ENCODE measurements at regions not wholly inside any gene's neighbourhood (a gene's known extent, or its start where the extent isn't known, plus 50 kb on each side); places are given as distances from the start of the nearest gene placed in this dataset.

DNA sequence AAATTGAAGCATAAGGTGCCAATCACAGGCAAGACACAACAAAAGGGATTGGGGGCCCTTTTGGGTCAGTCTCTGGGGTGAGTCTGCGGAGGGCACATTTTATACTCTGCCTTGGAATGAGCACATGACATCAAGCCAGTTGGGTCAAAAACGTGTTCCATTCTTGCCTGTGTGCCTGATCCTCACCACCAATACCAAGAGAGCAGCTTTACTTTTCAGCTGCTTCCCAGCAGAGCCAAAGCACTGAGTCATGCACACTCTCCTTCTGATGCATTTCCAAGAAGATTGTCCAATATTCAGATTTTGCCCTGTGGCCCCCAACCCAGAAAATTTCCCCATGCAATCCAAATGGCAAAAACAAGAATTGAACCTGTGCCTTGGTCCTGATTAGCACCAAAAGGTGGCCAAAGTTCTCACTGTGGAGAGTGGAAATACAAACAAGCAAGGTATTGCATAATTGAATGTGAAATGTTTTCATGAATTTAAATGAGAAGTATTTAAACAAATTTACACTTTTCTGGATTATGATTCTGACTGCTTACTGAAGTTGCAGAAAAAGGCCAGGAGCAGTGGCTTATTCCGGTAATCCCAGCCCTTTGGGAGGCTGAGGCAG, 217.8 kb upstream of the SOX9 start:
- DNase-seq = no peak

DNA sequence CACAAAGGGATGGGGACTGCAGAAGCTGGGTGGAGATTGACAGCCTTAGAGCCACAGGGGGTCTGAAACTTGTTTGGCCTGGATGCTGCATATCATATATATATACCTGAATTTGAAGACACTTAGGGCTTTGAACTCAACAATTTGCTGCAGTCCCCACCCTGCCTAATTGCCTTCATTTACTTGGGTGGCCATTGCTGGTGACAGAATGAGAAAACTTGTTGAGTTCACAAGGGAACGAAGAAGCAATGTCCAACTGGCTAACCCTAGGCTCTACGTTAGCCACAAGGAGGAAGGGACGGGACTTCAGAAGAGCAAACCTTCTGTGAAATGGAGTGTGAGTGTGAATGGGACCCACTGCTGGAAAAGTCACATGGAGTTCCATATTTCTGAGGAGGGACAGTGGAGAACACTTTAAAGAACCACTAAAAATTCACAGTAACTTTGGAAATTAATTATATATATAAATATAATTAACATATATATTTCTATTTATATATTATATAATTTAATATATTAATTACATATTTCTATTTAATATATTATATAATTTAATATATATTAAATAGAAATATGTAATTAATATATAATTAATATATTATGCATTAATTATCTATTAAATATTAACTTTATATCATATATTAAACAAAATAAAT, 215.3 kb upstream of the SOX9 start:
- no peak for DNase-seq

DNA sequence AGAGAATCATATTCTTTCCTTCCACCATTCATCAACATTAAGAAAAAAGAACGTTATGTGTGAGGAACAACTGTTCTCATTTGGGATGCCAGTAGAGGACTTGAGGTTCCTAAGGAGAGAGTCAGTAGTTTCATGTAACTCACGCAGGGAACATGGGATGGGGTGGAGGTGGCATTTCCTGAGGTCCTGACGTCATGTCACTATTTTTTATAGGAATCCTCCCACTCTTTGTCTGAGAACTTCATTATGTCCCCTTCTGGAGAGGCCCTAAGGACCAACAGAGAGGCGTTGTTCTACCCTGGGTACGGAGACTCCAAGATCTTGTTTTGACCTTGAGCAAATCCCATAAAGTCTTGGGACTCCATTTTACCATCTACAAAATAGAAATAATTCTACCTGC, 211.7 kb upstream of the SOX9 start:
- no peak for DNase-seq

DNA sequence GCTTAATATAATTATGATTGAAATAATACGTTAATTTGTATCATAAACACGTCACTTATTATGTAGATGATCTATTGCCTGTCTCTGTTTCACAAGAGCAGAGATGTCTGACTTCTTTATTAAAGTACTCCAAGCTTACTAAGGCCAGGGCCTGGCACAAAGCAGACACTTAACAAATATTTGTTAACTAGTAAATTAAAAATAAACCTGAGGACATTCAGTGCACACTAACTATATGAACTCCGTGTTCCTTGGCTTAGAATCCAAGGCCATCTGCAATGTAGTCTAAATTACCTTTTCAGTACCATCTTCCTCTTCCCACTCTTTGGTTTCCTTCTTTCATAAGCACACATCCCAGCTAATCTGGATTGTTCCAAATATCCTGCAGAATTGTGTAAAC, 210.8 kb upstream of the SOX9 start:
- DNase-seq = no peak

DNA sequence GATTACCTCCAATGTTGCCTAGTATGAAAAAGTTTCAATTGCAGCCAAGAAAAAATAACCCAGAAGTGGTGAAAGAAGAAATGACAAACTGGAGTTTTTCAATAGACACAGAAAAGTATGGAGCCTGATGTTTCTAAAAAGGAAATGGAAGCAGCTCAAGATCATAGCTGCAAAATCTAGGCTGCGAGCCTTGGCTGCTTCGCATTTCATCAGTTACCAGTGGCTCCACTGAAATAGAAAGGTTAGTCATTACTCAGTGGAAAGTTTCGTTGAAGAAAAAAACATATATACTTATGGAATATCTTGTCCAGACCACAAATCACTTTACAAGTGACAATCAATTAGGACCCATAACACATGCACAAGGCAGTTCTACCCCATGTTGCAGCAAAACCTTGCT, 206.8 kb upstream of the SOX9 start:
- DNase-seq = no peak

DNA sequence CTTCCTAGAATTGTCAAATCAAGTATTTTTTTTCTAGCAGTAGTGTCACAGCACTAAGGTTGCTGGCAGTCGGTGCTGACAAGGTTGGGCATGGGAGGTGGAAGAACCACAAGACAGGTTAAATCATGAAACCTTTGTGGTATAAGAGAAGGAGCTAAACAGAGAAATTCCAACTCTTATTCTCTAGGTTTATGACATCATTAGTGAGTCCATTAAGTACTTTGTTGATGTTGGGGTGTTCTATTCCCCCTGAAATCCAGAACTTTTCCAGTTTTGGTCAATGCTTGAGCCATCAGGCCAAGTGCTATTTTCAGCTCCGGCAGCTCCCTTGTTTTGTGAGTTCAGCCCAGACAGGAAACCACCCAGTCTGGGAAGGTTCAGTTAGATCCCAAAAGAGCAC, 206.0 kb upstream of the SOX9 start:
- DNase-seq = no peak

DNA sequence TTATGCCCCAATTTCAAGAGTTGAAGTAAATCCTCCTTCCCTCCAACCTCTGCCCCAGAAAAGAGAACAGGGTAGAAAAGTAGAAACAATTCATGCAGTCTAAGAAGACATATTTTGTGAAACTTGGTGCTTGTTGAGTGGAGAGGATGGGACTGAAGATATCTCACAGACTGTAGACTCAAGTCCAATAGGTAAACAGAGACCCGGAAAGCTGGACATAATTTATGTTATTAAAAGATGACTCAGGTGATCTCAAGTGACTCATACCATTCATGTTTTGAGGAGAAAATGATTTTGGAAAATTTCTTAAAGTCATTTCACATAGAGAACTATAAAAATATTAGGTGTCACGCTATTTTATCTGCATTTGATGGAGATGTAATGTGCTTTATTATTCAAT, 203.1 kb upstream of the SOX9 start:
- no peak for DNase-seq

DNA sequence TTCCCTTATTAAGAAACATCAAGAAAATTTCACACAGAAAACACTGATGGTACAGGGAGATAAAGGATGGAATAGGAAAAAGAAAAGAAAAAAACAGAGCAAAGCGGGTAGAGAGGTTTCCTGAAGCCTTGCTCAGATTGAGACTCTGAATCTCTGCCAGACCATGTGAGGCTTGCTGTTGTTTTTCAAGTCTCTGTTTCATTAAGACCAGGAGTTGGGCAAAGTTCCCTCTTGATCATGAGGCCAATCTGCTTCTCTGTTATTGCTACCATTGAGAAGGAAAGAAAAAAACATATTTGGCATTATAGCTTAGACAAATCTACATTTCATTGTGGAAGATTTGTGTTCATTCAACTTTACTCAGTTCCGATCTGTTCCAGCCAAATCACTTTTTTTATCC, 201.6 kb upstream of the SOX9 start:
- DNase-seq = peak in 1 of 2 donors; percentile 2

DNA sequence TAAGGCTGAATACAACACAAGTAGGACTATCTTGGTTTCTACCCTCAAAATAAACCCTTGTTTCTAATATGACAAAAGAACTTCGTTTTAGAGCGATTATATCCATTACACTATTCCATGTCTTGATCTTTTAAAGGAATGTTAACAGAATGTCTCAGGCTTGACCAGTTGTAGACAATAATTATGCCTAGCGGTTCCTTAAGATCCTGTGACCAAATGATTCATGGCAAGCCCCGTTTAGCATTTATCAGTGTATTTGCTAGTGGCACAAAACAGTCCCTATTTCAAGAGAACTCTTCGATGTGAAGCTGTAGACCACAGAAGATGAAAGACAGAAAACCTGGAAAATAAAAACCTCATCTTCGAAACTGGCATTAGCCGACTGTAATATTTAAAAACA, 200.9 kb upstream of the SOX9 start:
- DNase-seq = no peak

DNA sequence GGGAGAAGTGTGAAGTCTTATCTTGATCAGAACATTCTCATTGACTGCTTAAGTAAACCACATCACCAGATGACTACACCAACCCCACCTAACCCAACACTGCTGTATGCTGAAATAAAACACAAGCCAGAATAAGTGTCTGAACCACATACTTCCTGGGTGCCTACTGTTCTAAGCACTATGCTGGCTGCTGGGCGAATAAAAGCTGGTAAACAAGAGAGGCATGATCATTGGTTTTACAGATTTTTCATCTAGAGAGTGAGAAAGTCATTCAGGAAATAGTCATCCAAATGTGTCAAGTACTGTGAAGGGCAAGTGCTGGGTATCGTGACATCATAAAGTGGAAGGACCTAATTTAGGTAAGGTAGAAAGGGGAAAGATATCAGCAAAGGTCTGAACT, 199.0 kb upstream of the SOX9 start:
- DNase-seq = no peak

DNA sequence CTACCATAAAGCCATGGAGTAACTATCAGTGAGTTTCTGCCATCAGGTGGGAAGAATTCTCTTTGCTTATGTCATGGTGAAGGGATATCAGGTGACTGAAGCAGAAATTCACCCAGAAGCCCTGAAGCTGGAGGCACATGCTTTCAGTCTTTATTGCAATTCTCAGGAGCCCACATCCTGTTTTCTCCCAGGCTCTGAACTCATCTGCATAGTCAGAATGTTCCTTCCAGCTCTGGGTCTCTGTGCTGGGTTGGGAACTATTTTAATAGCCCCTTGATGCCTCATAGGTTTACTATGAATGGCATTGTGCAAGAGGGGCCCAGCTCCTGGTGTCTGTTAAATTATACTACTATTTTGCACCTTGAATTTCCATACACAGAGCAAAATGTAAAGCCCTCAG, 198.4 kb upstream of the SOX9 start:
- DNase-seq = no peak

DNA sequence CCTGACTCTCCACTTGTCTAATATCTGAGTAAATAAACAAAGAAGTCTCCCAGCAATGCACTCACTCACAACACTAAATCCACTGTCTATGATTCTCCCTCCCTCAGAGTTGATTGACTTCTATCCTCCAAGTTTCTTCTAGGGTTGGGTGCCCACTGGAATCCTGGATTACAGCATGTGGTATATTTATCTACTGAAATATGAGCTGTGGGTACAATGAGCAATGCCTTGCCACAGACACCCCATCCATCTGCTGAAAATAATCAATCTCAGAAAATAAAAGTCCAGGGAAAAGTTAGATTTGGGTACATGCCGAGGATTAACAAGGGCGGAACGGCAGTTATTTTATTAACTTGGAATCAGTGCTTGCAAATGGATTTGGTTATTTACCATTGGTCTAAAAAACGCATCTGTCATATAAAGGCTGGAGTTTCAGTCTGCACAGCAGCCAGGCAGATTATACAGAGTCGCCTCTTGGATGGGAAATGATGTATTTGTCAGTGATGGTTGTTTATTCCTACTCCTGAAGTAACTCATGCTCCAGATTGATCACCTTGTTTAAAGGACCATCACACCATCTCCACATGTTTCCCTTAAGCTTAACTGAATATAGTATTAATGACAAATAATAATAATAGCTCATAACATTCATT, 193.9 kb upstream of the SOX9 start:
- DNase-seq = no peak

DNA sequence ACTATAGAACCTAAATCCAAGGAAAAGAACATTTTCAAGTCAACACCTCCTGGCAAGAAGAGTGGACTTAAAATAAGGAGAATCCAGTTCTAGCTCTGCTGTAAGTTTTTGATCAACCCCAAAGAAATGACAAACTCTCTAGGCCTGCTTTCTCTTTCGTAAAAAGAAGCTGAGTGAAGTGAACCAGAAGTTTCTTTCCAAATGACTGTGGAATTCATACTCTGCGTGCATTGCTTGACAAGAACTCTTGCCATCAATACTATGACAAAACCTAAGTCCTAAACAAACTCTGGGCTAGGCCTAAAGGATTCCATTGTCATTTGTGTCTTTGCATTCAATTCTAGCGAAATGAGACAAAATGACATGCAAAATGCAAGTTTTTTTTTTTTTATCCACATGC, 187.5 kb upstream of the SOX9 start:
- no peak for DNase-seq

DNA sequence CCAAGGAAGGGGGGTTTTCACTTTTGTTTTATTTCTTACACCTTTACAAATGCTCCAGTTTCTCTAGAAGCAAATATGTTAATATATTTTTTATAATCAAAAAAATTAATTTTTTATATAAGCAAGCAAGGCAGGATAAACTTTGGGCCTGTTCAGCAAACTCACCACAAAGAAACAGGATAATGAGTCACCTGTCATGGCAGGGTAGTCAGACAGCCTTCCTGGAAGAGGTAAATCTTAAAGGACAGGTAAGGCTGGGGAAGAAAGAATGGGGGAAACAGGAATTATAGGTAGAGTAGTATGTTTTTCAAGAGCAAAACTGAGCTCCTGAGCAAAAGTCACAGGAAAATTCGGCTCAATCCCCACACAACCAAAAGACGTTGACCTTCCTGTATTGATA, 186.3 kb upstream of the SOX9 start:
- no peak for DNase-seq

DNA sequence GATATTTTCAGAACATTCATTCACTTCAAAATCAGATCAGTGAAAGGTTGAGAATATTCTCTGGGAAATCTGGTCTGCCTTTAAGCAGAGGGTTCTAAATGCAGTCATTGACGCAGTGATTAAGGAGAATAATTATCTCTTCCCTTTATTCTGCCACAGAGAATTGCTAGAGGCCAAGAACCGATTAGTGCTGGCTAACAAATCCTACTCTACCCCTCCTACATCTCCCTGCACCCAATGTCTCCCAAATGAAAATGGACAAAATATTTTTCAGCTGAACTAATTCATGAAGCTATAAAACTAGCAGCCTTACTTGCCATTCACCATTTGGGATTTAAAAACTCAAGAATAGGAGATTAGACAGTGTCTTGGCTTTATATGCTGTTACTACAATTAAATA, 185.5 kb upstream of the SOX9 start:
- DNase-seq = no peak

DNA sequence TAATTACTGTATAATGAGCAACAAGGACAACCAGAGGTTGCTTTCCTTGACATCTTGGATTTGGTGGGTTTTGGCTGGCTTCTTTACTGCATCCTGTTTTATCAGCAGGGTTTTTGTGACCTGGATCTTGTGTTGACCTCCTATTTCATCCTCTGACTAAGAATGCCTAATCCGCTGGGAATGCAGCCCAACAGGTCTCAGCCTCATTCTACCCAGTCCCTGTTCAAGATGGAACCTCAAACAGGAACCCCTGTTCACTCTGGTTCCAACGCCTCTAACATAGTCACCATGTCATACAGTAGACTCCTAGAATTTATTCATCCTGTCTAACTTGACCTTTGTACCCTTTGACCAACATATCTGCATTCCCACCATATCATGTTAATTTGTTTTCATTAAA, 183.8 kb upstream of the SOX9 start:
- DNase-seq = no peak

DNA sequence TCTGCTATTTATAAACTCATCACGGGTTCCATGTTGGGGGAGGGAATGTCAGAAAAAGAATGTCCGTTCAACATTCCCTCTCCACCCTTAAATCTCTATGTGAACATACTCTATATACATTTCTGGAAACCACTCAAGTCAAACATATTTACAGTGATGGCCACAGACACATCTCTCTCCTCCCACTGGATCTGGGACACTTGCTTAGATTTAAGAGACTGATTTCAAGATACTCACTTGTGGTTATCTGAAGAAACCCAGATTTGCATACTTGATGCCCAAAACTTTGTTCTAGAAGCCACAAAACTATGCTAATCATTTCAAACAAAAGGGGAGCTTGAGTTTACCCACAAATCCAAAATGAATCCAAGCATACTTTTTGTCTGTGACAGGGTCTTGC, 182.9 kb upstream of the SOX9 start:
- no peak for DNase-seq

DNA sequence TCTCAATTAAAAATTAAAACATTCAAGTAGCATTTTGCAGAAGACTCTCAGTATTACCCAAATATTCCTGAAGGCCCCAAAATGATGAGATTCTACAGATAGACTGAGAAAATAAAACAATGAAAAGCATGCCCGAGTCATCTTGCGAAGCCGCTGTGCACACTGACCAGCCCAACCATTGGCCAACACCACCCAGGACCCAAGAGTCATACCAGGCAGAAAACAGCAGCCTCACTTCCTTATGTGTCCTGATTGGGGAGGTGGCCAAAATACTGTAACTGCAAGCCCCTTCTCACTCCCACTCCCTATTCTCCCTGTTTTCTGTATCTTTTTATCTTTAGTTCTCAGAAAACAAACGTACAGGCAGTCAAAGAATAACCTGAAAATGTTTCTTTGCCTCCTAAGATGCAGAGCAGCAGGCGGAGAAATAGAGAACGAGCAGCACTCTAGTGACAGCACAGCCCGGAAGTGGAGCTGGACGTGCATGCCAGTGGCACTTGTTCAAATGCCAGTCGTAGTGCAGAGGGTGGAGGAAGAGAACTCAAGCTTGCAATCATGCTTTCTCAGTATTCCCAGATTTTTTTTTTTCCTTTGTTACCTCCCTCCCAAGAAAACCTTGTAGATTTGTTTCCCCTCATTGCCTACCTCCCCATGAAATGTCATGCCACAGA, 182.3 kb upstream of the SOX9 start:
- DNase-seq = peak in 1 of 2 donors; percentile 4

DNA sequence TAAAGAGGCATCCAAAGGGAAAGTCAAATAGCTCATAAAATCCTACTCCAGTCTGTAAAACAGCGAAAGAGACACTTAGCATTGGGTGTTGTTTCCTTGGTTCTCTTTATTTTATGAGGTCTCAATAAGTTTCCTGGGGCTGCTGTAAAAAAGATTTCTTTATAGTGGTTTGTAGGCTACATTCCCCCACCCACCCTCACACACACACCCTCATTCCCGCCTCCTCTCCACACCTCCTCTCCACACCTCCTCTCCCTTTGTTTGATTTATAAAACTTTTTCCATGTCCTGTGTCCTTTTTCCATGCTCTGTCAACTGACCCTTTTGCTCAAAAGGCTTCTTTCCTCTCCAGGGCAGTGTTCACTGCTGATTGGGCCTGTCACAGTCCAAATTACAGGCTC, 178.9 kb upstream of the SOX9 start:
- no peak for DNase-seq

DNA sequence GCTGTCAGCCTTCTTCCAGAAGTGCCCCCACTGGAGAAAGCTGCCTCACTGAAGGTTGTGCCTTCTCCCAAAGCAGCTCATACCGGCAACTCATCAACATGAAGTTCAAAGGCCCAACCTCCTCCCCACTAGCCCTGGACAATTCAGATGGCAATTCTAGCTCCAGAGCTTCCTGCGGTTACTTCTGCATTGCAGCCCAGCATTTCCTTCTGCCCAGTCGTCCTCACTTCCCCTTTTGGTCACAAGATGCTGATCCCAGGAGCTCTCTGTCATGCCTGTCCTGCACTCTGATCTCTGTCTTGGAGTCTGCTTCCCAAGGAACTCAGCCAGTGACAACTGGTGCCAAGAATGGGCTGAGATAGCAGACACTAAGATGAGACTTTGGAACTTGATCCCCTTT, 178.2 kb upstream of the SOX9 start:
- DNase-seq = peak in 1 of 2 donors; percentile 31

DNA sequence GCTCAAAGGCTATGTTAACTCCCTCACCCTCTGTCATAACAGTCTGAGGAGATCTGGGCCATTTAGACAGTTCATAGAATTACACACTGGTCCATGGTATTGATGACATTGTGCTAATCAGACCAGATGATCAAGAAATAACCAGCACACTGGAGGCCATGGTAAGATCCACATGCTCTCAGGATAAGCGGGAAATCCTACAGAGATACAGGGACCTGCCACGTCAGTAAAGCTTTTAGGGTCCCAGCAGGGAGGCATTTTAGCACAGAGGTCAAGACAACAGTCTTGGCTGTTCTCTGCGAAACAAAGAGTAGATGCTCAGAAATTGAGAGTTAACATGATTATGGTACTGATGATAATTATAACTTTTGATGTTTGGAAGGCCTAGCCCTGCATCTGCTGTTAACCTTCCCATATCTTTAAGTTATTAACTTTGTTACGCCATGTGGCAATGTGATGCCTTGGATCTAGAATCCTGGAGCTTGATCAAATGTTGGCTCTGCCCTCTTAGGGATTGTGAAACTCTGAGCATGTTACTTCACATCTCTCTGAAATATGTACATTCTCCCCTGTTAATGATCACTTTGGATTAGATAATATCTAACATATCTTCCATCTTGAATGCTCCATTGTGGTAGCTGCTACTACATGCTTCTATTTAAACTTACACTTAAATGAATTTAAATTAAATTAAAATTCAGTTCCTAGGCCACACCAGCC, 172.0 kb upstream of the SOX9 start:
- DNase-seq = no peak

DNA sequence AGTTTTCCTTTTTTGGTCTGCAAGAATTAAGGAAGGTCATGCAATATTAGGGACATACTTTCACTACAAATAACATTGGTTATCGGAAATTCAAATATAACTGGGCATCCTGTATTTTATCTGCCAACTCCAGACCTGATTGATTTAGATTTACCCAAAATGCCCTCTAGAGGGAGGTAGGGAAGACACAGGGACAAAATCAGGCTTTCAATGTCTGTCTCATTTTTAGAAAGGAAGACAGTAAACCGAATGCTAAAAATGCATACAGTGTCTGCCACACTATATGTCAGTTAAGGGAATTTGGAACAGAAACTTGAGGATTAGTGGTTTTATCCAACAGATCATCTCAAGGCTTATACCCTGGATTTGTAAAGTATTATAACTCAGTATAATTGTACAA, 161.7 kb upstream of the SOX9 start:
- DNase-seq = no peak

DNA sequence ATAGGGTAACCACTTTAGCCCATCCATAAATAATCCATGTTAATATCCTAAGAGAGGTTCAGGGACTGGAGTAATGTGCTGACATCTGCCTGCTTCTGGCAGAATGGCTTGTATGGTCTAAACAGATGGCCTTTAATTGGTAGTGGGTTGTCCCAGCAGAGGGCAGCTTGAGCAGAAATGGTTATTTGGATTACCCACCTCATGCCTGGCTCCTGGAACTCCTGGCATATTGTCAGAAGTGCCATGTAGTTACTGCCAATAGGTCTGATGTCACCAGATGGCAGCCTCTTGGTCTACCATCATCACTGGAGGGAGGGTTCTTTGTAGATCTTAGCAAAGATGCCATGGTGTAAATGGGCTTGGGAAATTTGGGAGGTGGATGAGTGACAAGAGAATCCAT, 157.5 kb upstream of the SOX9 start:
- DNase-seq = no peak

DNA sequence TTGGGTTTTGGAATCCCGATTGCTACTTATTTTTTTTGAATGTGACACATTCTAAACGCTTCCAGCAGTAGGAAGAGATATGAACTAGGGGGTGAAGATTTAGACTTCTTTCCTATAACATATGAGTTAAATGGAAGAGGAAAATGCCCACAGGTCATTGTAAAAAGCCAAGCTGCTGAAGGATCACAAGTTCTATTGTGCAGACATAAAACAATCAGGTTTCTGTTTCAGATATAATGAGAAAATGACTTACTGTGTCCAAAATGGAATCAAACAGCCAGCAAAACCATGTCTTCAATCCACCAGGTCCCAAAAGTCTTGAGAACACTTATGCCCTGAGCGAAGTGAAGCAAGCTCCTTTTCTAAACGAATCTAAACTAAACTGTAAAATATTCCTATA, 157.0 kb upstream of the SOX9 start:
- DNase-seq = no peak

Measured in hippocampal formation (tissue), 2 donors.